ENCODE measurements at regions not wholly inside any gene's neighbourhood (a gene's known extent, or its start where the extent isn't known, plus 50 kb on each side); places are given as distances from the start of the nearest gene placed in this dataset.

GRCh38 chr20:57025261-57025660 lies 241.2 kb downstream of the BMP7 start:
- Histone ChIP-seq H3K9ac (ENCODE audit: insufficient read length) (no peak overlapping the region), H3K9me3 (ENCODE audit: low read depth, low read length) (no peaks in the 10 kb centered on the region), H3K4me3 (no peak overlapping the region), H3K36me3 (ENCODE audit: insufficient read depth, low read length) (no peaks in the 10 kb centered on the region), H3K27ac (no peak overlapping the region)
- no peak for DNase-seq (ENCODE audit: low read depth, low spot score)
- TF ChIP-seq EZH2 (IDR thresholded peaks at IDR 0.05) = no peak
- TF ChIP-seq FOXP2 (optimal IDR thresholded peaks at IDR 0.05; ENCODE audit: control extremely low read depth, extremely low read length, insufficient read depth) = no peak
- TF ChIP-seq POLR2AphosphoS5 (IDR thresholded peaks at IDR 0.05; ENCODE audit: borderline replicate concordance, low read depth, low read length) = no peak

DNA sequence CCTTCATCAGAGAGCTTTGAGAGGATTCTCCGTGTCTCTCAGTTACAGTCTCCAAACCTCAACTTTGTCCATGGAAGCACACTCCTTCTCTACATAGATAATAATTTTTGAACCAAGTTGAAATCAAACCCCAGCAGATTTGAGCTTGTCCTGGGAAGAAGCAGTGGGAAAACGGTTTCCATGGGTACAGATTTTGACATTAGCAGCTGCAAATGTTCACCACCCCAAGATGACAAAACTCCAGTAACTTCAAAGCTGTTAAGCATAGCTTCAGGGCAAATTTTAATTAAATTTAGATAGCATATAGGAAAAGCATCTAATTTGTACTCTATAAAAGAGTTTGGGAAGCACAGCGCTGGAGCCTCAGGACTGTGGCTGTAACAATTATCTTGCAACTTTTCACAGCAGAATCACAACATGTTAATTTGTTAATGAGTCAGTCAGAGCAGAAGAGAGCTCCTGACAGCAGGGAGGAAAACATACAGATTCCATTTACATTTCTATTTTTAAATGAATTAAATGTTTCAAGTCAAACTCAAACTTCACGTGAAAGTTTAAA lies 240.7 kb downstream of the BMP7 start:
- TF ChIP-seq POLR2AphosphoS5 (IDR thresholded peaks at IDR 0.05; ENCODE audit: borderline replicate concordance, low read depth, low read length) (no peak), FOXP2 (optimal IDR thresholded peaks at IDR 0.05; ENCODE audit: control extremely low read depth, extremely low read length, insufficient read depth) (no peak), EZH2 (IDR thresholded peaks at IDR 0.05) (no peak)
- Histone ChIP-seq H3K9ac (ENCODE audit: insufficient read length) (no peak overlapping the region), H3K4me3 (no peak overlapping the region), H3K27ac (no peak overlapping the region), H3K36me3 (ENCODE audit: insufficient read depth, low read length) (no peaks in the 10 kb centered on the region), H3K9me3 (ENCODE audit: low read depth, low read length) (no peaks in the 10 kb centered on the region)
- DNase-seq (ENCODE audit: low read depth, low spot score) = no peak

DNA sequence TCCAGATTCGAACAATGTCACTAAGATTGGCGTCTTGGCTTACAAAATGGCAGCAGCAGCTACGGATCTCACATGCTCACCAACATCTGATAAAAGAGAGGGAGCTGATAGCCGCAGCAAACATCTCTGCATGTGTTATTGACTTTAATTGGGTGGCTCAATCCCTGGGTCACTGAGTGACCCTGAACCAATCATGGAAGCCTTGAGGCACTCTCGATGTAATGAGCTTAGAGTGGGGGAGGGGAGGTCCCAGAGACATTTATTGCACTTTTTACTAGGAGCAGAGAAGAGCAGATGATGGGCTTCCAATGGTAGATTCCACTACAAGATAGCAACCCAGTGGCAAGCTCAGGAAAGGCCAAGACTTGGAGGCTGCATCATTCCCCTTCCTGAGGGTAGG lies 238.7 kb downstream of the BMP7 start:
- H3K36me3 ChIP-seq (ENCODE audit: insufficient read depth, low read length) = no peaks in the 10 kb centered on the region
- H3K9me3 ChIP-seq (ENCODE audit: low read depth, low read length) = no peaks in the 10 kb centered on the region
- no peak for DNase-seq (ENCODE audit: low read depth, low spot score)
- no peak overlapping the region for H3K27ac ChIP-seq
- H3K9ac ChIP-seq (ENCODE audit: insufficient read length) = no peak overlapping the region
- no peak for TF ChIP-seq POLR2AphosphoS5 (IDR thresholded peaks at IDR 0.05; ENCODE audit: borderline replicate concordance, low read depth, low read length)
- TF ChIP-seq EZH2 (IDR thresholded peaks at IDR 0.05) = no peak
- no peak for TF ChIP-seq FOXP2 (optimal IDR thresholded peaks at IDR 0.05; ENCODE audit: control extremely low read depth, extremely low read length, insufficient read depth)
- no peak overlapping the region for H3K4me3 ChIP-seq

DNA sequence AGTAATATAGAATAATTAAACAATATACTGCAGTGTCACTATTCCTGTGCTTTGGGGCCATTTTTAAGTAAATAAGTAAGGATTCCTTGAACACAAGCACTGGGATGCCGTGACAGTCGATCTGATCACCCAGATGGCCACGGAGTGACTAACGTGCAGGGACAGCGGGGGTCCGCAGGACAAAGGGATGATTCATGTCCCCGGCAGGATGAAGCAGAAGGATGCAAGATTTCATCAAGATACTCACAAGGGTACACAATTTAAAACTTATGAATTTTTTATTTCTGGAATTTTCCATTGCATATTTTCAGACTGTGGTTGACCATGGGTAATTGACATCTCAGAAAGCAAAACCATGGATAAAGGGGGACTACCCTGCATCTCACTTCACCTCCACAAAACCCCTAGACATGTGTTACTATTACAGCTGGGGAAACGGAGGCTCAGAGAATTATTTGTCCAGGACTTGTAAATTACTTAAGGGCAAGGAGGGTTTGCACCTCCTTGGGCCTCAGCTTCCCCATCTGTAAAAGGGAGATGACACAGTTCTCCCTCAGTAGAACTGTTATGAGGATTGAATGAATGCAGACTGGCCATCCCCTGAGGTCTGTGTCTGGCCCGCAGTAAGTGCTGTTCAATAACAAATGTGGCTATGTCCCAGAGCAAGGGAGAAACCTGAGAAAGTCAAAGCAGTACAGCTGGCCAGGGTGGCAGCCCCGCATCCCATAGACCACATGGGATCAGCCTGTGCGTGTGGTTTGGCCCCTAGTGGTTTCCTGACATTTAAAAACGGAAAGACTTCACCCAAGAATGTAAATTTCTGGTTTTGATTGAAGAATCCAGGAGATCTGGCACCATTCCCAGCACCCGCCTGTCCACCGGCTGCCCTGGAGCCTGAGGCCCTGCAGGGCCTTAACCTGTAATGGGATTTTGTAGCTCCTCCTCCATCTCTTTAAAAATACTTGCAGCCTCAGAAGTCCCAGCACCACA lies 235.5 kb downstream of the BMP7 start:
- no peaks in the 10 kb centered on the region for H3K9me3 ChIP-seq (ENCODE audit: low read depth, low read length)
- no peak overlapping the region for H3K27ac ChIP-seq
- TF ChIP-seq EZH2 (IDR thresholded peaks at IDR 0.05) = no peak
- no peak overlapping the region for H3K4me3 ChIP-seq
- no peak for DNase-seq (ENCODE audit: low read depth, low spot score)
- H3K9ac ChIP-seq (ENCODE audit: insufficient read length) = no peak overlapping the region
- H3K36me3 ChIP-seq (ENCODE audit: insufficient read depth, low read length) = no peaks in the 10 kb centered on the region

DNA sequence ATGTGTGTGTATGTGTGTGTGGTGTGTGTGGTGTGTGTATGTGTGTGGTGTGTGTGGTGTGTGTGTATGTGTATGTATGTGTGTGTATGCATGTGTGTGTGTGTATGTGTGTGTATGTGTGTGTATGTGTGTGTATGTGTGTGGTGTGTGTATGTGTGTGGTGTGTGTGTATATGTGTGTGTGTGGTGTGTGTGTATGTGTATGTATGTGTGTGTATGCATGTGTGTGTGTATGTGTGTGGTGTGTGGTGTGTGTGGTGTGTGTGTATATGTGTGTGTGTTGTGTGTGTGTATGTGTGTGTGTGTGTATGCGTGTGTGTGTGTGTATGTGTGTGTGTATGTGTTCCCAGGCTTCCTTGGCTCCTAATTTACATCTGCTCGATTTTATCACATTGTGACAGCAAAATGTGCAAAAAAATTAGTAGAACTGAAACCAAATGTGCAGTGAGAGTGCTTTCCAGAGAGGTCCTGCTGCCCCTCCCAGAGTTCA lies 234.5 kb downstream of the BMP7 start:
- Histone ChIP-seq H3K9ac (ENCODE audit: insufficient read length) (no peak overlapping the region), H3K9me3 (ENCODE audit: low read depth, low read length) (no peaks in the 10 kb centered on the region), H3K27ac (no peak overlapping the region), H3K36me3 (ENCODE audit: insufficient read depth, low read length) (no peaks in the 10 kb centered on the region), H3K4me3 (no peak overlapping the region)
- TF ChIP-seq POLR2AphosphoS5 (IDR thresholded peaks at IDR 0.05; ENCODE audit: borderline replicate concordance, low read depth, low read length) (no peak), EZH2 (IDR thresholded peaks at IDR 0.05) (no peak), FOXP2 (optimal IDR thresholded peaks at IDR 0.05; ENCODE audit: control extremely low read depth, extremely low read length, insufficient read depth) (no peak)
- no peak for DNase-seq (ENCODE audit: low read depth, low spot score)

- H3K9ac ChIP-seq (ENCODE audit: insufficient read length) = no peak overlapping the region
- no peak for TF ChIP-seq POLR2AphosphoS5 (IDR thresholded peaks at IDR 0.05; ENCODE audit: borderline replicate concordance, low read depth, low read length)
- TF ChIP-seq EZH2 (IDR thresholded peaks at IDR 0.05) = no peak
- TF ChIP-seq FOXP2 (optimal IDR thresholded peaks at IDR 0.05; ENCODE audit: control extremely low read depth, extremely low read length, insufficient read depth) = no peak
- no peak for DNase-seq (ENCODE audit: low read depth, low spot score)
- no peak overlapping the region for H3K27ac ChIP-seq
- H3K36me3 ChIP-seq (ENCODE audit: insufficient read depth, low read length) = no peaks in the 10 kb centered on the region
- no peaks in the 10 kb centered on the region for H3K9me3 ChIP-seq (ENCODE audit: low read depth, low read length)
- H3K4me3 ChIP-seq = no peak overlapping the region
Observed at GRCh38 chr20:57032847-57033246, 233.6 kb downstream of the BMP7 start.

- no peak for TF ChIP-seq EZH2 (IDR thresholded peaks at IDR 0.05)
- TF ChIP-seq FOXP2 (optimal IDR thresholded peaks at IDR 0.05; ENCODE audit: control extremely low read depth, extremely low read length, insufficient read depth) = no peak
- TF ChIP-seq POLR2AphosphoS5 (IDR thresholded peaks at IDR 0.05; ENCODE audit: borderline replicate concordance, low read depth, low read length) = no peak
- Histone ChIP-seq H3K36me3 (ENCODE audit: insufficient read depth, low read length) (no peaks in the 10 kb centered on the region), H3K9ac (ENCODE audit: insufficient read length) (no peak overlapping the region), H3K27ac (no peak overlapping the region), H3K9me3 (ENCODE audit: low read depth, low read length) (no peaks in the 10 kb centered on the region), H3K4me3 (no peak overlapping the region)
- DNase-seq (ENCODE audit: low read depth, low spot score) = no peak
Observed at GRCh38 chr20:57034001-57034400, 232.4 kb downstream of the BMP7 start.

GRCh38 chr20:57037689-57038088 lies 228.8 kb downstream of the BMP7 start:
- no peak for TF ChIP-seq EZH2 (IDR thresholded peaks at IDR 0.05)
- no peak for TF ChIP-seq FOXP2 (optimal IDR thresholded peaks at IDR 0.05; ENCODE audit: control extremely low read depth, extremely low read length, insufficient read depth)
- no peak for TF ChIP-seq POLR2AphosphoS5 (IDR thresholded peaks at IDR 0.05; ENCODE audit: borderline replicate concordance, low read depth, low read length)
- DNase-seq (ENCODE audit: low read depth, low spot score) = no peak
- Histone ChIP-seq H3K9ac (ENCODE audit: insufficient read length) (no peak overlapping the region), H3K9me3 (ENCODE audit: low read depth, low read length) (no peaks in the 10 kb centered on the region), H3K4me3 (no peak overlapping the region), H3K27ac (no peak overlapping the region), H3K36me3 (ENCODE audit: insufficient read depth, low read length) (no peaks in the 10 kb centered on the region)
